Skeletal muscle tissue (tissue), 3 donors: ENCODE measurements at regions not wholly inside any gene's neighbourhood (a gene's known extent, or its start where the extent isn't known, plus 50 kb on each side); places are given as distances from the start of the nearest gene placed in this dataset.

Experiments used
- H3K27ac ChIP-seq: one replicate; pipeline ENCODE4 v1.7.0; 2013; ENCODE audit warnings: mild to moderate bottlenecking, low read depth, low read length, inconsistent platforms
- H3K27me3 ChIP-seq, 3 donors: one replicate each; pipeline ENCODE4 v1.7.0; 2013; ENCODE audit warnings: low read length in 3 of 3; ENCODE audit not compliant: control insufficient read depth in 3 of 3, insufficient read depth in 3 of 3
- H3K36me3 ChIP-seq, 3 donors: one replicate each; pipeline ENCODE4 v1.7.0; 2013; ENCODE audit warnings: low read length in 3 of 3; ENCODE audit not compliant: control insufficient read depth in 3 of 3, insufficient read depth in 3 of 3
- H3K4me1 ChIP-seq, 3 donors: one replicate each; pipeline ENCODE4 v1.7.0; 2013; ENCODE audit warnings: low read length in 3 of 3, mild to moderate bottlenecking in 3 of 3; ENCODE audit not compliant: control insufficient read depth in 3 of 3, insufficient read depth in 3 of 3
- H3K4me3 ChIP-seq, 3 donors: one replicate each; pipeline ENCODE4 v1.7.0; 2013; ENCODE audit warnings: low read length in 3 of 3
- H3K9ac ChIP-seq, 3 donors: one replicate each; pipeline ENCODE4 v1.7.0; 2013; ENCODE audit warnings: low read length in 3 of 3, mild to moderate bottlenecking in 3 of 3, moderate library complexity in 2 of 3, low read depth in 1 of 3
- H3K9me3 ChIP-seq, 3 donors: one replicate each; pipeline ENCODE4 v1.7.0; 2013; ENCODE audit warnings: low read length in 3 of 3; ENCODE audit not compliant: control insufficient read depth in 3 of 3
- donor health status: Osteomylitis.

- Histone ChIP-seq H3K9me3 (peaks cover 0 to 7% (median 0%) of the 10 kb centered on the region in 3 donors), H3K9ac (no peak overlapping the region), H3K36me3 (no peaks in the 10 kb centered on the region), H3K4me1 (no peaks in the 10 kb centered on the region), H3K4me3 (no peak overlapping the region), H3K27me3 (peaks cover 13 to 34% (median 21%) of the 10 kb centered on the region in 3 donors), H3K27ac (no peak overlapping the region)
Measured at GRCh38 chr1:17903386-17903785, 148.3 kb downstream of the ACTL8 start.

- Histone ChIP-seq H3K36me3 (no peaks in the 10 kb centered on the region), H3K4me3 (no peak overlapping the region), H3K27me3 (peaks cover 13 to 41% (median 24%) of the 10 kb centered on the region in 3 donors), H3K9ac (no peak overlapping the region), H3K4me1 (no peaks in the 10 kb centered on the region), H3K9me3 (peaks cover 0 to 7% (median 0%) of the 10 kb centered on the region in 3 donors), H3K27ac (no peak overlapping the region)
Measured at GRCh38 chr1:17904290-17904689, 149.2 kb downstream of the ACTL8 start.

GRCh38 chr1:17907999-17908398 lies 152.9 kb downstream of the ACTL8 start:
- no peaks in the 10 kb centered on the region for H3K4me1 ChIP-seq
- no peak overlapping the region for H3K4me3 ChIP-seq
- H3K27me3 ChIP-seq: peaks cover 29 to 50% (median 37%) of the 10 kb centered on the region in 3 donors
- no peak overlapping the region for H3K9ac ChIP-seq
- H3K36me3 ChIP-seq: no peaks in the 10 kb centered on the region
- peaks cover 0 to 7% (median 0%) of the 10 kb centered on the region in 3 donors for H3K9me3 ChIP-seq
- no peak overlapping the region for H3K27ac ChIP-seq

GRCh38 chr1:17908945-17909344 lies 153.8 kb downstream of the ACTL8 start:
- Histone ChIP-seq H3K9me3 (peaks cover 0 to 7% (median 0%) of the 10 kb centered on the region in 3 donors), H3K36me3 (no peaks in the 10 kb centered on the region), H3K4me1 (no peaks in the 10 kb centered on the region), H3K27me3 (peaks cover 37 to 57% (median 43%) of the 10 kb centered on the region in 3 donors), H3K4me3 (no peak overlapping the region), H3K27ac (no peak overlapping the region), H3K9ac (no peak overlapping the region)

- Histone ChIP-seq H3K9me3 (peaks cover 0 to 7% (median 0%) of the 10 kb centered on the region in 3 donors), H3K9ac (no peak overlapping the region), H3K4me3 (no peak overlapping the region), H3K4me1 (no peaks in the 10 kb centered on the region), H3K27me3 (peaks cover 44 to 57% (median 50%) of the 10 kb centered on the region in 3 donors), H3K36me3 (no peaks in the 10 kb centered on the region), H3K27ac (no peak overlapping the region)
Measured at GRCh38 chr1:17909634-17910033, 154.5 kb downstream of the ACTL8 start.

- Histone ChIP-seq H3K27me3 (peaks cover 54 to 63% (median 55%) of the 10 kb centered on the region in 3 donors), H3K36me3 (no peaks in the 10 kb centered on the region), H3K27ac (no peak overlapping the region), H3K4me1 (no peaks in the 10 kb centered on the region), H3K4me3 (no peak overlapping the region), H3K9me3 (no peaks in the 10 kb centered on the region), H3K9ac (no peak overlapping the region)
Measured at GRCh38 chr1:17911791-17912190, 156.7 kb downstream of the ACTL8 start.

- H3K27ac ChIP-seq: no peak overlapping the region
- H3K27me3 ChIP-seq: peaks cover 58 to 62% (median 61%) of the 10 kb centered on the region in 3 donors
- H3K4me3 ChIP-seq: no peak overlapping the region
Measured at GRCh38 chr1:17912491-17912890, 157.4 kb downstream of the ACTL8 start.

GRCh38 chr1:17913326-17914115 lies 158.4 kb downstream of the ACTL8 start:
- Histone ChIP-seq H3K9ac (no peak overlapping the region), H3K27me3 (peaks cover 60 to 66% (median 60%) of the 10 kb centered on the region in 3 donors), H3K27ac (no peak overlapping the region)

More at GRCh38 chr1:17912491-17912890, 157.4 kb downstream of the ACTL8 start:
- Histone ChIP-seq H3K4me1 (no peaks in the 10 kb centered on the region), H3K36me3 (no peaks in the 10 kb centered on the region), H3K9ac (no peak overlapping the region), H3K9me3 (no peaks in the 10 kb centered on the region)

GRCh38 chr1:17914131-17914530 lies 159.0 kb downstream of the ACTL8 start:
- Histone ChIP-seq H3K36me3 (no peaks in the 10 kb centered on the region), H3K9ac (no peak overlapping the region), H3K4me1 (no peaks in the 10 kb centered on the region), H3K9me3 (no peaks in the 10 kb centered on the region), H3K4me3 (no peak overlapping the region), H3K27me3 (peaks cover 58 to 63% (median 60%) of the 10 kb centered on the region in 3 donors), H3K27ac (no peak overlapping the region)

More at GRCh38 chr1:17913326-17914115, 158.4 kb downstream of the ACTL8 start:
- Histone ChIP-seq H3K4me3 (no peak overlapping the region), H3K36me3 (no peaks in the 10 kb centered on the region), H3K4me1 (no peaks in the 10 kb centered on the region), H3K9me3 (no peaks in the 10 kb centered on the region)

- H3K27ac ChIP-seq: no peak overlapping the region
- H3K9ac ChIP-seq: no peak overlapping the region
- no peaks in the 10 kb centered on the region for H3K36me3 ChIP-seq
- H3K27me3 ChIP-seq: peaks cover 53 to 60% (median 55%) of the 10 kb centered on the region in 3 donors
- no peak overlapping the region for H3K4me3 ChIP-seq
- no peaks in the 10 kb centered on the region for H3K9me3 ChIP-seq
- H3K4me1 ChIP-seq: no peaks in the 10 kb centered on the region
Measured at GRCh38 chr1:17914987-17915386, 159.9 kb downstream of the ACTL8 start.
